ENCODE measurements at regions not wholly inside any gene's neighbourhood (a gene's known extent, or its start where the extent isn't known, plus 50 kb on each side); places are given as distances from the start of the nearest gene placed in this dataset.

- TF ChIP-seq POLR2AphosphoS5 (IDR thresholded peaks at IDR 0.05): no peak
- TF ChIP-seq POLR2A (IDR thresholded peaks at IDR 0.05): no peak
- TF ChIP-seq CTCF (IDR thresholded peaks at IDR 0.05 in 8 of 11, conservative IDR thresholded peaks at IDR 0.05 in 3 of 11): no peak
- no peaks in the 10 kb centered on the region for H3K9me3 ChIP-seq
- no peak overlapping the region for H3K4me3 ChIP-seq
- no peaks in the 10 kb centered on the region for H3K36me3 ChIP-seq
- H3K27ac ChIP-seq: no peak overlapping the region
- H3K4me1 ChIP-seq: peaks cover 6 to 42% (median 23%) of the 10 kb centered on the region in 6 donors
- H3K27me3 ChIP-seq (replicated peaks in 1 of 7): no peaks in the 10 kb centered on the region
- intact Hi-C loops (cut with DNase I; ENCODE audit: low total_unique reads): no loop called here
- 21 to 34% (median 24%) methylated on average over 8 of the region's 8 CpGs for WGBS, 5 donors
- no peak for DNase-seq
Measured at GRCh38 chr6:134724771-134725340, 225.0 kb downstream of the ALDH8A1 start.

DNA sequence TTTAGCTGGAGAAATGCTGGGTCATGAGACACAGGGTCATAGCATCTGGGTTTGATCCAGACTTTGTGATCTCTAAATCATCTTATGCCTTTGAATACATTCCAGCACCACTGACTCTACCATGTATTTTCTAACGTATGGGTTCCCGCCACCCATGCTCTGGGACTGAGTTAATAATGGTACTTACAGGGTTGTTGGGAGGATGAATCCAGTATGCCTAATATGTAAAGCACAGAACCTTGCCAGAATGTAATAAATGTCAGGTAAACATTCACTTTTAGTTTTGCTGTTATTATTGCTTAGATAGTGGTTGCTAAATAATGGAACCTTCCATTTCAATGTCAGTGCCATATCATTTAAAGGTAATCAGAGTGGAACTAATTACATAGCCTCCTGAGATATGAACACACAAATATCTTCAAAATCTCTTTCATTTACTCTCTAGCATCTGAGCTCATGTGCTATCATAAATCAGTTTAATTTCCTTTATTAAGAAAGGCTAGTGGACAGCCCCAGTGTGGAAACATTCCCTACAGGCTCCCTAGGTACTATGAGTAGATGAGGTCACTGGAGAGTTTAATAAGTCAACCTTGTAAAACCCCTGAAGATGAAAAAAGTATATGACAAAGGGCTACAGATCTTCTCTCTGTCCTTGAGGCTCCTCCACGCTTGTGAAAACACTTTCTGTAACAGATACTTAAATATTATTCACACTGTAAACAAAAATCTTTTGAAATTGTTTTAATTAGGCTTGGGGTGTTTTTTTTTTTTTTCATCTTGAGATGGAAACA, 226.6 kb downstream of the ALDH8A1 start:
- H3K4me1 ChIP-seq: peaks cover 19 to 57% (median 33%) of the 10 kb centered on the region in 6 donors
- no peak for DNase-seq

GRCh38 chr6:134722200-134722870, 227.6 kb downstream of the ALDH8A1 start:
- Histone ChIP-seq H3K4me3 (no peak overlapping the region), H3K27ac (peak overlapping the region in 3 of 8 donors; percentile 3 to 75 (median 29)), H3K9me3 (no peaks in the 10 kb centered on the region), H3K36me3 (no peaks in the 10 kb centered on the region), H3K4me1 (peaks cover 19 to 61% (median 36%) of the 10 kb centered on the region in 6 donors), H3K27me3 (replicated peaks in 1 of 7) (no peaks in the 10 kb centered on the region)
- intact Hi-C loops (cut with DNase I; ENCODE audit: low total_unique reads): no loop called here
- no peak for DNase-seq
- WGBS, 5 donors: 73 to 83% (median 79%) methylated on average over 5 of the region's 5 CpGs
- no peak for TF ChIP-seq POLR2A (IDR thresholded peaks at IDR 0.05)
- no peak for TF ChIP-seq POLR2AphosphoS5 (IDR thresholded peaks at IDR 0.05)
- no peak for TF ChIP-seq CTCF (IDR thresholded peaks at IDR 0.05 in 8 of 11, conservative IDR thresholded peaks at IDR 0.05 in 3 of 11)

More for the DNA sequence above, 226.6 kb downstream of the ALDH8A1 start:
- TF ChIP-seq POLR2AphosphoS5 (IDR thresholded peaks at IDR 0.05) (no peak), POLR2A (IDR thresholded peaks at IDR 0.05) (no peak), CTCF (IDR thresholded peaks at IDR 0.05 in 8 of 11, conservative IDR thresholded peaks at IDR 0.05 in 3 of 11) (no peak)
- Histone ChIP-seq H3K4me3 (no peak overlapping the region), H3K36me3 (no peaks in the 10 kb centered on the region), H3K9me3 (no peaks in the 10 kb centered on the region), H3K27me3 (replicated peaks in 1 of 7) (no peaks in the 10 kb centered on the region), H3K27ac (no peak overlapping the region)
- 81 to 89% (median 85%) methylated on average over 3 of the region's 3 CpGs for WGBS, 5 donors
- intact Hi-C loops (cut with DNase I; ENCODE audit: low total_unique reads): no loop called here

- Histone ChIP-seq H3K9me3 (no peaks in the 10 kb centered on the region), H3K27me3 (replicated peaks in 1 of 7) (no peaks in the 10 kb centered on the region), H3K36me3 (no peaks in the 10 kb centered on the region), H3K4me3 (no peak overlapping the region), H3K4me1 (peaks cover 19 to 61% (median 36%) of the 10 kb centered on the region in 6 donors), H3K27ac (peak overlapping the region in 7 of 8 donors; percentile 32 to 76 (median 57))
- WGBS, 5 donors: 41 to 63% (median 59%) methylated on average over 2 of the region's 2 CpGs
- DNase-seq: no peak
- no peak for TF ChIP-seq POLR2AphosphoS5 (IDR thresholded peaks at IDR 0.05)
- TF ChIP-seq POLR2A (IDR thresholded peaks at IDR 0.05): no peak
- no peak for TF ChIP-seq CTCF (IDR thresholded peaks at IDR 0.05 in 8 of 11, conservative IDR thresholded peaks at IDR 0.05 in 3 of 11)
- intact Hi-C loops (cut with DNase I; ENCODE audit: low total_unique reads): no loop called here
Measured at GRCh38 chr6:134721060-134721405, 228.9 kb downstream of the ALDH8A1 start.

Measured in spleen (tissue), 11 donors.